ENCODE measurements at regions not wholly inside any gene's neighbourhood (a gene's known extent, or its start where the extent isn't known, plus 50 kb on each side); places are given as distances from the start of the nearest gene placed in this dataset.
"Not testable (repeated sequence)": the region's sequence is repeated elsewhere in the genome, so short reads cannot be mapped to it uniquely, and the experiment has no call there.

DNA sequence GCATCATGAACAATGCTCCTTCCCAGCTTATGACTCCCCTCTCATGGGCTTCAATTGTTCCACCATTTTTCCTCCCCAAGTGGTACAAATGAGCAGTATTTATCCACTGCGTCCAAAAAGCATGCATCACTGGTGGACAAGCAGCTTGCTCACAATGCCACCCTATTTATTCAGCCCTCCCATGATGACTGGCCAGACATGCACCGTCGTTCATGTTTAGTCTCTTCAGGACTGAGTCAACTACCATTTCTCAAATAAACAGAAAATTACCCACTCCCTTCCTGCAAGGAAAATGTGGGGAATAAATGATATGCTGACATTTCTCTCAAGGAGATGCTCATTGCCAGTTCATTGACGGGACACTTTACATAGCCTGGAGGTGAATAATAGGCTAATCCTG, 300.4 kb downstream of the C6orf118 start:
- no peak for DNase-seq (ENCODE audit: low read depth in 2 of 2)

DNA sequence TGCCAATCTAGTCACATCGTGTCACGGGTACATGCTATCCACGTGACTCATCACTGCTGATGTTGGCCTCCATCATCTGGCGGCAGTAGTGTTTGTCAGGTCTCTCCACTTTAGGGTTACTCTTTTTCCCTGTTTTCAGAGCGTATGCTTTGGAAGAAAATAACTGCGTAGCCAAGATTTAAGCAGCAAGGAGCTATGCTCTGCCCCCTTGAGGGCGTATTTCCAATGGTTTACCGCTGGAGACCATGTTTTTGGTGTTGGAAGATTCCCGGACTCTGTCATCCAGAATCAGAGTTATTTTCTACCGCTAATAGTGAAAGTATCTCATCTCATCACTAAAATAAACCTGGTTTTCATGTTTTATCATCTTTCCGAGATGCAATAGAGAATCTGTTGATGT, 306.5 kb downstream of the C6orf118 start:
- no peak for DNase-seq (ENCODE audit: low read depth in 2 of 2)

DNA sequence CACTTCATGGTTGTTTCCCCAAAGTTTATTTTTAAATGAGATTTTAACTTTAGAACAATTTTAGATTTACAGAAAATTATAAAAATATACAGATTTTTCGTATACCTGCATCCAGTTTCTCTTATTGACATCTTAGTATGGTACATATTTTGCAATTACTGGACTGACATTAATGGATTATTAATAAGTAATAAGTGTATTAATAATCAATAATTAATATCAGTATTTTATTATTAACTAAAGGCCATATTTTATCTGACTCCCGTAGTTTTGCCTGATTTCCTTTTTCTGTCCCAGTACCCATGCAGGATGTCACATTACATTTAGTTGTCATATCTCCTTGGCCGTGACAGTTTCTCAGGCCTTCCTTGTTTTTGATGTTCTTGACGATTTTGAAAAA, 307.0 kb downstream of the C6orf118 start:
- DNase-seq (ENCODE audit: low read depth in 2 of 2) = no peak

GRCh38 chr6:165001502-165002157, 307.8 kb downstream of the C6orf118 start:
- no peak for DNase-seq (ENCODE audit: low read depth in 2 of 2)

DNA sequence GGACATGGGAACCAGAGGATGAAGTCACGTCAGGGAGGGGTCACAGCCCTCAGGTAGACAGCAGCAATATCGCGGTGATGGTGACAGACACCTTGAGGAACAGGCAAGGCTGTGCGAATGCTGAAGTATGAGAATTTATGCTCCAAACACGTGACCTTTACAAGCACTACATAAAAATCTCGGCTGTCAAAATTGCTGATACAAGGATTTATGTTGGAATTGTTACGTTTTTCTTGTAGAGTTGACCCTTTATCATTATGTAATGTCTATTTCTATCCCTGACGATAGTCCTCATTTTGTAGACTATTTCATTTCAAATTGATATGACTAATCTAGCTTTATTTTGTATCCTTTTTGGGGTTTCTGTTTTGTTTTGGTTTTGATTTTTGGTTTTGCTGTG, 311.1 kb downstream of the C6orf118 start:
- no peak for DNase-seq (ENCODE audit: low read depth in 2 of 2)

- DNase-seq (ENCODE audit: low read depth in 2 of 2) = no peak
Observed at GRCh38 chr6:164996838-164997237, 312.6 kb downstream of the C6orf118 start.

DNA sequence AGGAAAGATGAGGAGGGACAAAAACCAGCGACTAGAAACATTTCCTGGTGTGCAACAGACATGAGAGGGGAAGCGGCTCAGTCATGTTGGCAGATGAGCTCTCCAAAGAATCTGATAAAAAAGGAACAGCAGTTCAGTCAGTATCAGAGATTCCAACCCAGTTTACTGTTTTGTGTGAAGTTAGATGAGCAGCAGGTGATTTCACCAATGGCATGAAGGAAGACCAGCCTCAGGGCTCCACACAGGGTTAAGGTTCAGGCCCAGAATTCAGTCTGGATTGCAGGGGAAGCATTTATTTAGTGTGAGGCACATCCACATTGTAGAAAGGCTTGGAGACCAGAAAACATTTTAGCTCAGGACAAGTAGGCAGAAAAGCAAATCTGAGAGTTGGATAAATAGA, 317.8 kb downstream of the C6orf118 start:
- DNase-seq (ENCODE audit: low read depth in 2 of 2) = no peak

DNA sequence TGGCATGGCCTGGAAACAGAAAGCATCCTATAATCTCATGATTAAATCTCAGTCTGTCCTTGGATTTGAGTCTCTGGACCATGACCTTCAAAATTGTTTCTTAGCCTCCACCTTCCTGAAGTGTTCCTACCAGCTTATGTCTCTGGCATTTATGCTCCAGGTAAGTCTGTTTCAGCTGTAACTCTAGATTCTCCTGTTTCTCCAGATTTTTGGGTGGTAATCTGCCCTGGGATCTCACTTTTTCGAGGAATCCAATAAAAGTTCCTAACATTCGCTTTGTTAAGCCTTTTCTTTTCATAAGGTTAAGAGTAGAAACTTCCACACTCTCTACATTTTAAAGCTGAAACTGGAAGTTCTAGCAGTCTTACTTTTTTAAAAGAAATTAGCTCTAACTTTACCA, 318.5 kb downstream of the C6orf118 start:
- DNase-seq (ENCODE audit: low read depth in 2 of 2) = no peak

DNA sequence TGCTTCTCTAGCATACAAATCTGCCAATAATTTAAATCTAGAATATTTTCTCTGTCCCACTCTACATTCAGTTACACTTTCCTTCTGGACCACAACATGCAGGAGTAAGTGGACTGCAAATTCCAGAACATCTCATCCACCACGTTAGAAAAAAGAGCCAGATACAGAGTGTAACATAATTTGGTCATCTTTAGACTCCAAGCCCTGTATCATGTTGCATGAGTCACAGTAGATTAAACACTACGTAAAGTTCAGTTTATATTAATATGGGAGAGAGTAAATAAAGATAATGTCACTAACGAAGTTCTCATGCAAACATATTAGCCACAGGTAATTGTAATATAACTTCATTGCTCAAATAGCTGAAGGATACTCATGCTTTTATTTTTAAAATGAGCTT, 327.0 kb downstream of the C6orf118 start:
- no peak for DNase-seq (ENCODE audit: low read depth in 2 of 2)

- DNase-seq (ENCODE audit: low read depth in 2 of 2) = no peak
Observed at GRCh38 chr6:164967102-164967501, 342.3 kb downstream of the C6orf118 start.

DNA sequence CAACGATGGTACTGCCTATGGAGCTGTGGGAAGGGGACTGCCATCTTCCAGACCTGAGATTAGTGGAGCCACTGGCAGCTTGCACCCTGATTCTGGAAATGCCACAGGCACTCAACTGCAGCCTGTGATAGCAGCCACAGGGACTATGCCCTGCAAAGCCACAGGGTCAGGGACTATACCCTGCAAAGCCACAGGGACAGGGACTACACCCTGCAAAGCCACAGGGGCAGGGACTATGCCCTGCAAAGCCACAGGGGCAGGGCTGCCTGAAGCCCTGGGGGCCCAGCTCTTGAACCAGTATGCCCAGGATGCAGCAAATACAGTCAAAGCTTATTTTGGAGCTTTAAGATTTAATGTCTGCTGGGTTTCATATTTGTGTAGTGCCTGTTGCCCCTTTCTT, 346.6 kb downstream of the C6orf118 start:
- no peak for DNase-seq (ENCODE audit: low read depth in 2 of 2)

DNA sequence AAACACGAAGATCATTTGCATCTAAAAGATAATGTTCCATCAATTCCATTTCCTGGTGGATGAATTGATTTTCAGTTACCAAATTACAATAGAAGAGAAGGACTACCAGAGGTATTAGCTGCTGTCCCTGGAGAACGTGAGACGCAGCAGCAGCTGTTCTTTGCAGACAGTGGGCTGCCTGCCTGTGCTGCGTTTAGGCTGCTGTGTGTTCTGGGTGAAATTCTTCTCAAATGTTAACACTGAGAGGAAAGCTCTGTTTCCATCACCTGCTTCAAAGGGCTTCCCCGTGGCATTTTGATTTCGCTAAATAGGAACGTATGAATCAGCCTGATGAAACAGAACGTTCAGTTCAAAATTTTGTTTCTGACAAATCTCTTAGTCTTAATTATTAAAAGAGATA, 362.2 kb downstream of the C6orf118 start:
- DNase-seq (ENCODE audit: low read depth in 2 of 2) = no peak

DNA sequence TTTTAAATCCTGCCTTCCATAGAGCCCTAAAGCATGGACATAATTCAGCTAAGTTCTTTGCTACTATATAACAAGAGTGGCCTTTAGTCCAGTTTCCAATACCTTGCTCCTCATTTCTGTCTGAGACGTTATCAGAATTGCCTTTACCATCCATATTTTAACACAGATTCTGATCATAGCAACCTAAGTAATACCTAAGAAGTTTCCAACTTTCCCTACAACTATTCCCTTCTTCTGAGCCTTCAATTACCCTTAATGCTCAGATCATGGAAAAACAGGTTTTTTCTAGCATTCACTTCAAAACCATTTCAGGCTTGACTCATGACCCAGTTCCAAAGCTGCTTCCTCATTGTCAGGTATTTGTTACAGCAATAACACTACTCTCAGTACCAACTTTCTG, 367.1 kb downstream of the C6orf118 start:
- DNase-seq (ENCODE audit: low read depth in 2 of 2) = no peak

- DNase-seq (ENCODE audit: low read depth in 2 of 2) = not testable (repeated sequence)
Observed at GRCh38 chr6:164933238-164933794, 376.1 kb downstream of the C6orf118 start.

DNA sequence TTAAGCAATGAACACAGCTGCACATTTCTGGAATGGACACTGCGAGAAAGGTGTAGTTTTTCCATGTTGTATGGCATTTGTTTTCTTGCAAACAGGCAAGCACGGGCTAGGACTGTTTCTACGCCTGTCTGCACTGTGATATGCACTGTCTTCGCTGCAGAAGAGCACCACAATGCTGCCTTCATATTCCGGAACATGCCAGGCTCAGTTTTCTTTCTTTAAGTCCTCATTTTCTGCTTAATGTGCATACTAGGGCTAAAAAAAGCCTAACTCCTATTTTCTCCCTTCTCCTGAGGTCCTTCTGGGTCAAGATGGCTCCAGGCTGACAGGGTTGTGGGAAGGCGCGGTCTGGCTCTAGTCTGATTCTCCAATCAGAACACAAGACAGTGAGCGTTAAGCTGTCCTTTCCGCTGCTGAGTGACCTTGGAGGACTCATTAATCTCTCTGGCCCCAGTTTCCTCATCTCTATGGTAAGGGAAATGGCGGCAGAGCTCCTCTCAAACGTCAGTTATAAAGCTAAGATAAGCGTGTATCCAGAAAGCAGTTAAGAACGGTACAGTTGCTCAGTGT, 379.9 kb downstream of the C6orf118 start:
- no peak for DNase-seq (ENCODE audit: low read depth in 2 of 2)

- no peak for DNase-seq (ENCODE audit: low read depth in 2 of 2)
Observed at GRCh38 chr6:164928728-164929407, 380.5 kb downstream of the C6orf118 start.

DNA sequence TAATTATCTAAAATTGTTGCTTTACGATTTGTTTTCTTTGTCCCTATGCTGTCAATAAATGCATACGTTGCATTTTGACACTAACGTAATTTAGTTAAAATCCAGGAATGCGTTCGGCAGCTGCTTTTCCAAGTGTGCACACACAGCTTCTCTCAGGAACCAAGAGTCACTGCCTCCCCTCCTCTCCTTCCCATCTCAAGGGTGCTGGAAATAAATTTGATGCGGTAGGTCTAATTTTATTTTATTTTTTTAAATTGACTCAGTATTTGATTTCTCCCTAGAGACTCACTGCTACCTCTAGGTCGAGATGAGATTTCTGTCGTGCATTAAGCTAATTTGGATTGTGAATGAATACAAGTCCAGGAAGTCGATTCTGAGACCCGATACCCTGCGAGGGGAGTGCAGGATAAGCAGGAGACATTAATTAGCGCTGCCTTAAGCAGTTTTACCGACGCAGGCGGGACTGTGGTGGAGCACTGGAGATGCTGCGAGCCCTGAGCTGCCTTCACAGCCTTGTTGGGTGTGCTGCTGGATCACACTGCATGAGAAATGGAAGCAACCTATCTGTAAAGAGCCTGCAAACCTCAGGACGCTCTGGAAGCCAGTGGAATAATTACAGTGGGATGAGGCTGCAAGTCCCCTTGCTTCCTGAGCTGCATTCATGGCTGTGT, 381.2 kb downstream of the C6orf118 start:
- DNase-seq (ENCODE audit: low read depth in 2 of 2) = no peak

GRCh38 chr6:164927288-164928056, 381.9 kb downstream of the C6orf118 start:
- peak; percentile 19 to 39 for DNase-seq (ENCODE audit: low read depth in 2 of 2)

DNA sequence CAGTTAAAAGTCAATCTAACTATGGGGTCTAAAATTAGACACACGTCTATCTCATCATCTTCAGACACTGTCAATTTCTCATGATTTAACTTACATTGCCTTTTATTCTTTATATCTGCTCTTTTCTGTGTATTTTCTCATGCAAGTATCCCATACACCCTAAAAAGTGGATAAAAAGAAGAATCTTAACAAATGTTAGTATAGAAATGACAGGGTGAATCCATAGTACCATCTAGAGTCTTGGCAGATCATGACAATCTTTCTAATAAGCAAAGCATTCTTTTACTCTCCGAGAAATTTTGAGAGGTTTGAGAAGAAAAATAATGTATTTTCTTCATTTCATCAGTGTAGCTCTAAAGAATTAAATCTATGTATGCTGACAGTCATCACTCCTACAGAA, 382.7 kb downstream of the C6orf118 start:
- no peak for DNase-seq (ENCODE audit: low read depth in 2 of 2)

DNA sequence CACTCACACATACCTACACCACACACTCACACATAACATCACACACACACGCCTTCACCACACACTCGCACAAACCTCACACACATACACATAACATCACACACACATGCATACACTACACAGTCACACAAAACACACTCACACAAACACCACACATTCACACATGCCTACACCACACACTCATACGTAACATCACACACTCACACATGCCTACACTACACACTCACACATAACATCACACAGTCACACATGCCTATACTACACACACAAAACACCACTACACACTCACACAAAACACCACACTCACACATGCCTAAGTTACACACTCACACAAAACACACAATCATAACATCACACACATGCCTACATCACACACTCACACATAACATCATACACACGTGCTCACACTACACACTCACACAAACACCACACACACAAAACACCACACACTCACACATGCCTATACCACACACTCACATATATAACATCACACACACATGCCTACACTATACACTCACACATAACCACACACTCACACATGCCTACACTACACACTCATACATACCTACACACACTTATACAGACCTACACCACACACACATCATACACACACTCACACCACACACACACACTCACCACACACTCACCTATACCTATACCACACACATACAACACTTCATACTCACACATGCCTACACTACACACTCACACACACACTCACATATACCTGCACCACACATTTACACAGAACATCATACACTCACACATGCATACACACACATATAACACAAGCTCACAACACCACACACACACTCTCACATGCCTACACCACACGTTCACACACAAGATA, 383.5 kb downstream of the C6orf118 start:
- DNase-seq (ENCODE audit: low read depth in 2 of 2) = no peak

GRCh38 chr6:164924674-164925073, 384.7 kb downstream of the C6orf118 start:
- DNase-seq (ENCODE audit: low read depth in 2 of 2) = no peak
